Mesenteric fat pad (tissue), 1 donor: ENCODE measurements at regions not wholly inside any gene's neighbourhood (a gene's known extent, or its start where the extent isn't known, plus 50 kb on each side); places are given as distances from the start of the nearest gene placed in this dataset.

Experiments used
- DNase-seq: peaks from one replicate; pipeline ENCODE4 v3.0.0-alpha.2; 2020; ENCODE audit warnings: low spot score
- donor health status: DM: yes; HTN: yes; CAD: no.

GRCh38 chr5:173468821-173469251 lies 140.6 kb upstream of the STC2 start:
- DNase-seq: no peak

GRCh38 chr5:173466227-173466626 lies 138.0 kb upstream of the STC2 start:
- no peak for DNase-seq

GRCh38 chr5:173464813-173465212 lies 136.6 kb upstream of the STC2 start:
- DNase-seq: no peak

DNA sequence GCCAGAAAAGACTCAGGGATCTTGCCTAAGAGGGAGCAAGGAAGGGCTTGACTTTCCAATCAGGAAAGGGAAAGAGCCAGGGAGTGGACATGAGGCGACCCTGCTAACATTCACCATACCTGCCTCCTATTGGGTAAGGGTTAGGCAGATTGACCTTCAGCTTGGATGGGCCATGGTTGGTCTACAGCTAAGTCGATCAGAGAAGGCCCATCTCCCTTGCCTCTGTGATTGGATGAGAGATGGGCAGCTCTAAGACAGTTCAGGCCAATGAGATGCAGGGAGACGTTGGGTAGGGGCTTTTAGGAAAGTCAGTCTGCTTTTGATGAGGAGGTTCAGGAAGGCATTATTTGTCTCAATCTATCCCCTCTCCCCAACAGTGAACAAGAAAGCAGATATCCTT lies 135.0 kb upstream of the STC2 start:
- no peak for DNase-seq

- no peak for DNase-seq
These were observed 130.8 kb upstream of the STC2 start for GRCh38 chr5:173458828-173459609.

DNA sequence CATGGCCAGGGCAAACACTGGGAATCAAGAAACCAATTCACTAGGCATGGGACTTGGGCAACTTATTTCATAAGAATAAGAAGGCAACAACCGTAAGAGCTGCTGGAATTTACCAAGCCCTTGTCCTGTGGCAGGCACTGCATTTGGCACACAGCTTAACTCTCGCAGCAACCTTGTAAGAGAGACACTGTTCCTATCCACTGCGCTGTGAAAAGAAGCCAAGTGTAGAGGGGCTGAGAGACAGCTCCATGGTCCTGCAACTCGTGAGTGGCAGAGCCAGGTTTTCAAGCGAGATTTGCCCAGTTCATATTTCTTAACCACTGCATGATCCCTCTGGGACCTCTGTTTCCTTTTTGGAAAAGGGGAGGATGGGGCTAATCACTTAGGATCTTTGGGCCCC lies 129.3 kb upstream of the STC2 start:
- no peak for DNase-seq

- DNase-seq: no peak
These were observed 128.5 kb upstream of the STC2 start for GRCh38 chr5:173456751-173457171.

GRCh38 chr5:173456181-173456580 lies 128.0 kb upstream of the STC2 start:
- DNase-seq: no peak

DNA sequence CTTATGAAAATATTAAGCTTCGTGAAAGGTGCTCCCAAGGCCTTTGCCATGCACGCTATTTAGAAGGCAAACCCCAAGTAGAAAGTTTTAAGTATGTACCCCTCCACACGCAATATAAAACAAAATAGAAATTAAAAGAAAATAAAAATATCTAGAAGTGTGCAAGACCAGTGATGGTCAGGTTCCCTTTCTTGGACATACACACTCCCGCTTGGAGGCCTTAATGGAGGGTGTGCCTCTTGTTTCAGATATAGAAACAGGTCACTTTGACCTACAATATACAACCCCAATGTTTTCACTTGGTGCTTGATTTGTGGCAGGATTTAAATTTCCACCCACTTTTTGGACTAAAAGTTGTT lies 127.4 kb upstream of the STC2 start:
- no peak for DNase-seq

- no peak for DNase-seq
These were observed 126.8 kb upstream of the STC2 start for GRCh38 chr5:173454736-173455598.

DNA sequence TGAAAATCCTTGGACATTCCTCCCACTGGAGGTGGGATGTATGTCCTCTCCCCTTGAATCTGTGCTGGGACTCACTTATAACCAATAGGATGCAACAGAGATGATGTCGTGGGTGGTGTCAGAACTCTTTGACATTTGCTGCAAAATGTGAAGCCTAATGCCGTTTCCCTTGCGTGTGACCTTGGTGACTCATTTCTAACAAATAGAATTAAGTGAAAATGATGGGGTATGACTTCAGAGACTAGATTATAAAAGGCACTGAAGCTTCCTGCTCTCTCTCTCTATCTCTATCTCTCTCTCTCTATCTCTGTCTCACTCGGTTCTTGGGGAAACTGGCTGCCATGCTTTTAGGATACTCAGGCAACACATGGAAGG lies 126.1 kb upstream of the STC2 start:
- DNase-seq: no peak

DNA sequence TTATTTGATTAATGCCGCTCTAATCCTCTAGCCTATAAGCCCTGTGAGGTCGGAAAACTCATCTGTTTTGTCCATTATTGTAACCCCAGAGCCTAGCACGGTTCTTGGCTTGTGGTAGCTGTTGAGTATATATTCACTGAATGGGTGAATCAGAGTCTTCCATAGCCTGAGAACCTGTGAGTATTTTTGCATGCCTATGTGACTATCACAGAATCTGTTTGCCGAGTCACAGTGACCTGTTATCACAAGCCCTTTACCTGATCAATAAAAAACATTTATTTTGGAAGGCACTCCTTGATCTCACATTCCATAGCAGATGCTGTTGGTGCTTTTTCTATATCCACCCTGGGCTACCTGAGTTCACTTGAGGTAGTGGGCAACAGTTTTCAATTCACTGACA lies 125.0 kb upstream of the STC2 start:
- no peak for DNase-seq

- no peak for DNase-seq
These were observed 124.1 kb upstream of the STC2 start for GRCh38 chr5:173452119-173452905.

DNA sequence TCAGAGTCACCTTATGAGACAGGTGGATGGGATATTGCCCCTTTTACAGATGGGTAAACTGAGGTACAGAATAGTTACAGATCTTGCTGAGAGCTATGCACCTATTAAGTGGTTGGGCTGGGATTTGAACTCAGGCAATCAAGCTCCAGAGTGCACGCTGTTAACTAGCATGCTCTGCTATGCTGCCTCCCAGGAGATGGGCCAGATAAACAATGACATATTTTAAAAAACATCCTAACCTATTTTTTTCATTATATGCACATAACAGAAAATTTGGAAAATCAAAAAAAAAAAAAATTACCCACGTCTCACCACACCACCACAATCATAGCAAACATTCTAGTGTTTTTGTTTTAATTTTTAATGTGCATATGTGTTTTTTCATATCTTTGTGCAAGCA lies 123.4 kb upstream of the STC2 start:
- DNase-seq: no peak

DNA sequence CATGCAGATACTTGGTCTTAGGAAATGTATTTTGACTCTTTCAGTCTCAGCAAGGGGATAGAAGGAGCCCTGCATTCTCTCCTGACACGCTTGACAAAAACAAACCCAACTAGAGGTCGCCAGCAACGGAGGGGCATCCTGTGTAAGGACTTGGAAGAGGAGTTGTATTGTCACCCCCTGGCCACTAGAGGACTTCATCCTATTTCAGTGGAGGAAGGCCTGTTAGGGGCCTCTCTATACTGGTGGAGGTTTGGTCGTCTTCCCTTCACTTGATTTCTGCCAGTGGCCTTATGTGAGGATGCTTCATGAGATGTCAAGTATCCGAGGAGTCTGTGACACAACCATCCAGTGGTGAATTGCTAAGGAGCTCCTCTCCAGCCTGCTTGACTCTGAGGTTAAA lies 122.8 kb upstream of the STC2 start:
- DNase-seq: no peak

DNA sequence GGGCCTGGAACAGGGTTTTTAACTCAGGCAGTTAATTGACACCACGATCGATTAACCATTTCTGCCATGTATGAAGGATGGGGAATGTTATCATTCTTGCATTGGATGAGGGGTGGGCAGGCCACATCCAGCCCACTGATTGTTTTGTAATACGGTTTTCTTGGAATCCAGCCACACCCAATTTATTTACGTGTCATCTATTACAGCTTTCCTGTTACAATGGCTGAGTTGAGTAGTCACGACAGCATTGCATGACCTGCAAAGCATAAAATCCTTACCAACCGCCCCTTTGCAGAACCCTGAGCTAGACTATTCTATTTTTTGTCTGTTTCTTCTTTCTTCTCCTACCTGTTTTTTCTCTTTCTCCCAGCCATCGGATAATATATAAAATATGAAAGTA lies 122.0 kb upstream of the STC2 start:
- no peak for DNase-seq

GRCh38 chr5:173448856-173449255 lies 120.6 kb upstream of the STC2 start:
- no peak for DNase-seq

- DNase-seq: no peak
These were observed 115.8 kb upstream of the STC2 start for GRCh38 chr5:173443971-173444370.

GRCh38 chr5:173441053-173441628 lies 112.9 kb upstream of the STC2 start:
- DNase-seq: no peak

DNA sequence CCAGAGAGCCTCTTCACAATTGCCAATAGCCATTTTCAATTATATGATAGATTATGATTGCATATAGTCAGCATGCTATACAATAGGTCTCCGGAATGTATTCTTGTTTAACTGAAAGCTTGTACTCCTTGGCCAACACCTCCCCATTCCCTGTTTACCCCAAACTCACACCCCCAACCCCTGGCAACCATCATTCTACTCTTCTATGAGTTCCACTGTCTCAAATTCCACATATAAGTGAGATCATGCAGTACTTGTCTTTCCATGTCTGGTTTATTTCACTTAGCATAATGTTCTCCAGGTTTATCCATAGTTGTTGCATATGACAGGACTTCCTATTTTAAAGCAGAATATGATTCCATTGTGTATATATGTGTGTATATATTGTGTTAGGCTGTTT lies 110.7 kb upstream of the STC2 start:
- no peak for DNase-seq

DNA sequence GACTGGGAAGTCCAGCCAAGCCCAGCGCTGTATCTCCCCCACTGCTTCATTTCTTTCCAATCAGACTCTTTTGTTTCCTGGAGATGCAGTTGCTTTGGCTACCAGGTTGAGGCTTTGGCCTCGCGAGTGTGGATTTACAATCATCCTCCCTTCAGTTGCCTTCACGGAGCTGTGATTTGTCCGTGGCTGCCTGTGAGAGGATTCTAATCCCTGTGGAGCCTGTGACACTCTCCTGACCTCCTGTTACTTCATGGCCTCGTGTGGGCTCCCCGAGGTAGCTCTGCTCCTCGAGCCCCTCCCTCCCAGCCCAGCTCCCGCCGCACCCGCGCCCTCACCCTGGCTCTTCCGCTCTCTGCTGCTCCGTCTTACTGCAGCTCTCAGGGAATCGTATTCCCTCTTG lies 107.2 kb upstream of the STC2 start:
- no peak for DNase-seq

- DNase-seq: no peak
These were observed 106.1 kb upstream of the STC2 start for GRCh38 chr5:173434270-173434669.
